Smooth muscle cell (in vitro differentiated cells): ENCODE measurements at regions not wholly inside any gene's neighbourhood (a gene's known extent, or its start where the extent isn't known, plus 50 kb on each side); places are given as distances from the start of the nearest gene placed in this dataset.
"Not testable (repeated sequence)": the region's sequence is repeated elsewhere in the genome, so short reads cannot be mapped to it uniquely, and the experiment has no call there.

Experiments
- DNase-seq: peaks from one replicate; lab custom pipeline; 2025; ENCODE audit not compliant: unreplicated experiment; lab: John Stamatoyannopoulos, UW
- H2AFZ ChIP-seq: fragments of 200-600 bp; sonication (generic); 2 replicates; pipeline ENCODE4 v1.6.0; 2016; ENCODE audit warnings: antibody characterized with exemption, low read depth, mild to moderate bottlenecking
- H3F3A ChIP-seq: fragments of 200-600 bp; sonication (generic); 2 replicates; pipeline ENCODE4 v1.6.0; 2017; ENCODE audit warnings: antibody characterized with exemption, low read depth
- H3K27ac ChIP-seq: fragments of 200-600 bp; sonication (generic); 2 replicates; pipeline ENCODE4 v1.5.1; 2016; ENCODE audit warnings: low read depth, mild to moderate bottlenecking
- H3K27me3 ChIP-seq: fragments of 200-600 bp; sonication (generic); 2 replicates; pipeline ENCODE4 v1.6.1; 2016; ENCODE audit warnings: low read depth, mild to moderate bottlenecking
- H3K36me3 ChIP-seq: fragments of 200-600 bp; sonication (generic); 2 replicates; pipeline ENCODE4 v1.5.1; 2016; ENCODE audit warnings: low read depth
- H3K4me1 ChIP-seq: fragments of 200-600 bp; sonication (generic); 2 replicates; pipeline ENCODE4 v1.5.1; 2016; ENCODE audit warnings: low read depth
- H3K4me2 ChIP-seq: fragments of 200-600 bp; sonication (generic); 2 replicates; pipeline ENCODE4 v1.6.0; 2016; ENCODE audit warnings: mild to moderate bottlenecking
- H3K4me3 ChIP-seq: fragments of 200-600 bp; sonication (generic); 2 replicates; pipeline ENCODE4 v1.5.1; 2016; ENCODE audit warnings: mild to moderate bottlenecking
- H3K79me2 ChIP-seq: fragments of 200-600 bp; sonication (generic); 2 replicates; pipeline ENCODE4 v1.6.0; 2016; ENCODE audit warnings: low read depth, mild to moderate bottlenecking
- H3K9ac ChIP-seq: fragments of 200-600 bp; sonication (generic); 2 replicates; pipeline ENCODE4 v1.6.0; 2016; ENCODE audit warnings: low read depth
- H3K9me3 ChIP-seq: fragments of 200-600 bp; sonication (generic); replicated peaks from 2 replicates; pipeline ENCODE4 v1.5.1; 2016; ENCODE audit warnings: low read depth
- H4K20me1 ChIP-seq: fragments of 200-600 bp; sonication (generic); 2 replicates; pipeline ENCODE4 v1.6.0; 2016; ENCODE audit warnings: low read depth
- CTCF ChIP-seq: fragments of 200-600 bp; sonication (generic); IDR thresholded peaks from 2 replicates; pipeline ENCODE4 v1.5.1; 2017; ENCODE audit warnings: borderline replicate concordance, mild to moderate bottlenecking, antibody characterized with exemption; ENCODE audit not compliant: insufficient read depth, poor library complexity, severe bottlenecking
- WGBS: methylation state at CpG from one replicate; pipeline ENCODE4 v1.1.7; 2016; ENCODE audit warnings: low lambda C conversion rate; 5-methylcytosine and 5-hydroxymethylcytosine counted together

- Histone ChIP-seq H3K9ac (no peak overlapping the region), H3F3A (no peaks in the 10 kb centered on the region), H3K4me2 (no peak overlapping the region), H3K79me2 (no peaks in the 10 kb centered on the region), H3K27me3 (no peaks in the 10 kb centered on the region), H2AFZ (no peak overlapping the region), H4K20me1 (no peaks in the 10 kb centered on the region), H3K4me1 (no peaks in the 10 kb centered on the region), H3K36me3 (no peaks in the 10 kb centered on the region), H3K4me3 (no peak overlapping the region), H3K9me3 (no peaks in the 10 kb centered on the region), H3K27ac (no peak overlapping the region)
- DNase-seq = no peak
- WGBS = 96% methylated on average over 6 of the region's 6 CpGs
- TF ChIP-seq CTCF = no peak
These were observed 235.3 kb downstream of the TOMM20 start for GRCh38 chr1:234893359-234893724.

- no peaks in the 10 kb centered on the region for H3K9me3 ChIP-seq
- H3K4me3 ChIP-seq = no peak overlapping the region
- no peak overlapping the region for H3K27ac ChIP-seq
- no peaks in the 10 kb centered on the region for H3K36me3 ChIP-seq
- no peak overlapping the region for H3K4me2 ChIP-seq
- no peak overlapping the region for H2AFZ ChIP-seq
- no peaks in the 10 kb centered on the region for H3K79me2 ChIP-seq
- no peaks in the 10 kb centered on the region for H4K20me1 ChIP-seq
- no peaks in the 10 kb centered on the region for H3K27me3 ChIP-seq
- no peak for TF ChIP-seq CTCF
- no peak overlapping the region for H3K9ac ChIP-seq
- 92% methylated on average over 4 of the region's 4 CpGs for WGBS
- no peaks in the 10 kb centered on the region for H3K4me1 ChIP-seq
- no peaks in the 10 kb centered on the region for H3F3A ChIP-seq
- DNase-seq = no peak
These were observed 236.0 kb downstream of the TOMM20 start for GRCh38 chr1:234892642-234893041.

- H3K4me3 ChIP-seq = no peak overlapping the region
- TF ChIP-seq CTCF = no peak
- no peak overlapping the region for H3K4me2 ChIP-seq
- H3K9me3 ChIP-seq = no peaks in the 10 kb centered on the region
- no peak overlapping the region for H2AFZ ChIP-seq
- H3K79me2 ChIP-seq = no peaks in the 10 kb centered on the region
- no peaks in the 10 kb centered on the region for H3F3A ChIP-seq
- DNase-seq = no peak
- no peaks in the 10 kb centered on the region for H3K36me3 ChIP-seq
- WGBS = 94% methylated on average over 3 of the region's 3 CpGs
- no peak overlapping the region for H3K9ac ChIP-seq
- H4K20me1 ChIP-seq = no peaks in the 10 kb centered on the region
- H3K27me3 ChIP-seq = no peaks in the 10 kb centered on the region
- H3K27ac ChIP-seq = no peak overlapping the region
- no peaks in the 10 kb centered on the region for H3K4me1 ChIP-seq
These were observed 237.2 kb downstream of the TOMM20 start for GRCh38 chr1:234891427-234891826.

- Histone ChIP-seq H4K20me1 (no peaks in the 10 kb centered on the region), H3K27ac (no peak overlapping the region), H3K4me2 (no peak overlapping the region), H3F3A (no peaks in the 10 kb centered on the region), H3K9ac (no peak overlapping the region), H3K4me3 (no peak overlapping the region), H3K79me2 (no peaks in the 10 kb centered on the region), H3K9me3 (no peaks in the 10 kb centered on the region), H3K4me1 (no peaks in the 10 kb centered on the region), H3K36me3 (no peaks in the 10 kb centered on the region), H2AFZ (no peak overlapping the region), H3K27me3 (no peaks in the 10 kb centered on the region)
- TF ChIP-seq CTCF = no peak
- 64% methylated on average over 7 of the region's 7 CpGs for WGBS
- no peak for DNase-seq
These were observed 239.0 kb downstream of the TOMM20 start for GRCh38 chr1:234889643-234890042.

- not testable (repeated sequence) for H3K4me3 ChIP-seq, H3K27ac ChIP-seq, H3K4me2 ChIP-seq, DNase-seq, H3K27me3 ChIP-seq, H4K20me1 ChIP-seq, H3K79me2 ChIP-seq, H3K36me3 ChIP-seq, H3K4me1 ChIP-seq, H2AFZ ChIP-seq, H3F3A ChIP-seq, H3K9ac ChIP-seq, H3K9me3 ChIP-seq
- 99% methylated on average over 5 of the region's 5 CpGs for WGBS
These were observed 240.4 kb downstream of the TOMM20 start for GRCh38 chr1:234888247-234888646.
